ENCODE measurements at regions not wholly inside any gene's neighbourhood (a gene's known extent, or its start where the extent isn't known, plus 50 kb on each side); places are given as distances from the start of the nearest gene placed in this dataset.

GRCh38 chr3:95468331-95468730 lies 1346.1 kb upstream of the EPHA6 start:
- ATAC-seq (ENCODE audit: insufficient read depth, low read depth) (no peak), DNase-seq (no peak)
- no peak overlapping the region for H2AFZ ChIP-seq (ENCODE audit: low read depth, low read length)
- no peaks in the 10 kb centered on the region for H3K9me3 ChIP-seq (ENCODE audit: insufficient read depth, low read length, severe bottlenecking)
- no peak overlapping the region for H3K4me3 ChIP-seq (ENCODE audit: low read depth in 1 of 2, low read length in 2 of 2)
- TF ChIP-seq CTCF (IDR thresholded peaks at IDR 0.05; ENCODE audit: borderline replicate concordance, extremely low read depth, low read length, poor library complexity, severe bottlenecking) = no peak
- no peak for TF ChIP-seq EZH2 (IDR thresholded peaks at IDR 0.05; ENCODE audit: borderline replicate concordance, low read depth, low read length, severe bottlenecking)
- H3K9ac ChIP-seq (ENCODE audit: low read depth, low read length) = no peak overlapping the region
- no peak overlapping the region for H3K4me2 ChIP-seq (ENCODE audit: insufficient read depth, low read length)
- H3K79me2 ChIP-seq (ENCODE audit: insufficient read depth, low read length) = no peaks in the 10 kb centered on the region
- no peak overlapping the region for H3K27ac ChIP-seq (ENCODE audit: low read length)
- no peaks in the 10 kb centered on the region for H3K27me3 ChIP-seq (ENCODE audit: insufficient read depth, low read length, poor library complexity)
- H3K36me3 ChIP-seq (ENCODE audit: insufficient read depth, low read length) = no peaks in the 10 kb centered on the region
- no peaks in the 10 kb centered on the region for H4K20me1 ChIP-seq (ENCODE audit: insufficient read depth, low read length)
- H3K4me1 ChIP-seq (ENCODE audit: insufficient read depth, low read length) = no peaks in the 10 kb centered on the region

GRCh38 chr3:95474338-95474737 lies 1340.1 kb upstream of the EPHA6 start:
- Histone ChIP-seq H3K27me3 (ENCODE audit: insufficient read depth, low read length, poor library complexity) (no peaks in the 10 kb centered on the region), H3K9ac (ENCODE audit: low read depth, low read length) (no peak overlapping the region), H3K4me3 (ENCODE audit: low read depth in 1 of 2, low read length in 2 of 2) (no peak overlapping the region), H3K4me1 (ENCODE audit: insufficient read depth, low read length) (no peaks in the 10 kb centered on the region), H3K79me2 (ENCODE audit: insufficient read depth, low read length) (no peaks in the 10 kb centered on the region), H2AFZ (ENCODE audit: low read depth, low read length) (no peak overlapping the region), H3K9me3 (ENCODE audit: insufficient read depth, low read length, severe bottlenecking) (no peaks in the 10 kb centered on the region), H3K27ac (ENCODE audit: low read length) (no peak overlapping the region), H3K36me3 (ENCODE audit: insufficient read depth, low read length) (no peaks in the 10 kb centered on the region), H3K4me2 (ENCODE audit: insufficient read depth, low read length) (no peak overlapping the region), H4K20me1 (ENCODE audit: insufficient read depth, low read length) (no peaks in the 10 kb centered on the region)
- no peak for TF ChIP-seq CTCF (IDR thresholded peaks at IDR 0.05; ENCODE audit: borderline replicate concordance, extremely low read depth, low read length, poor library complexity, severe bottlenecking)
- no peak for TF ChIP-seq EZH2 (IDR thresholded peaks at IDR 0.05; ENCODE audit: borderline replicate concordance, low read depth, low read length, severe bottlenecking)
- ATAC-seq (ENCODE audit: insufficient read depth, low read depth) (no peak), DNase-seq (no peak)

GRCh38 chr3:95476534-95476933 lies 1337.9 kb upstream of the EPHA6 start:
- H3K79me2 ChIP-seq (ENCODE audit: insufficient read depth, low read length) = no peaks in the 10 kb centered on the region
- TF ChIP-seq CTCF (IDR thresholded peaks at IDR 0.05; ENCODE audit: borderline replicate concordance, extremely low read depth, low read length, poor library complexity, severe bottlenecking) = no peak
- no peak for TF ChIP-seq EZH2 (IDR thresholded peaks at IDR 0.05; ENCODE audit: borderline replicate concordance, low read depth, low read length, severe bottlenecking)
- H3K27me3 ChIP-seq (ENCODE audit: insufficient read depth, low read length, poor library complexity) = no peaks in the 10 kb centered on the region
- no peak overlapping the region for H3K27ac ChIP-seq (ENCODE audit: low read length)
- no peaks in the 10 kb centered on the region for H4K20me1 ChIP-seq (ENCODE audit: insufficient read depth, low read length)
- H3K36me3 ChIP-seq (ENCODE audit: insufficient read depth, low read length) = no peaks in the 10 kb centered on the region
- H3K9ac ChIP-seq (ENCODE audit: low read depth, low read length) = no peak overlapping the region
- no peaks in the 10 kb centered on the region for H3K4me1 ChIP-seq (ENCODE audit: insufficient read depth, low read length)
- ATAC-seq (ENCODE audit: insufficient read depth, low read depth) (no peak), DNase-seq (no peak)
- H3K4me2 ChIP-seq (ENCODE audit: insufficient read depth, low read length) = no peak overlapping the region
- H2AFZ ChIP-seq (ENCODE audit: low read depth, low read length) = no peak overlapping the region
- H3K9me3 ChIP-seq (ENCODE audit: insufficient read depth, low read length, severe bottlenecking) = no peaks in the 10 kb centered on the region
- H3K4me3 ChIP-seq (ENCODE audit: low read depth in 1 of 2, low read length in 2 of 2) = no peak overlapping the region

- Histone ChIP-seq H3K36me3 (ENCODE audit: insufficient read depth, low read length) (no peaks in the 10 kb centered on the region), H3K27ac (ENCODE audit: low read length) (no peak overlapping the region), H3K9ac (ENCODE audit: low read depth, low read length) (no peak overlapping the region), H4K20me1 (ENCODE audit: insufficient read depth, low read length) (no peaks in the 10 kb centered on the region), H3K4me1 (ENCODE audit: insufficient read depth, low read length) (no peaks in the 10 kb centered on the region), H2AFZ (ENCODE audit: low read depth, low read length) (no peak overlapping the region), H3K9me3 (ENCODE audit: insufficient read depth, low read length, severe bottlenecking) (no peaks in the 10 kb centered on the region), H3K27me3 (ENCODE audit: insufficient read depth, low read length, poor library complexity) (no peaks in the 10 kb centered on the region), H3K79me2 (ENCODE audit: insufficient read depth, low read length) (no peaks in the 10 kb centered on the region), H3K4me2 (ENCODE audit: insufficient read depth, low read length) (no peak overlapping the region), H3K4me3 (ENCODE audit: low read depth in 1 of 2, low read length in 2 of 2) (no peak overlapping the region)
- no peak for TF ChIP-seq EZH2 (IDR thresholded peaks at IDR 0.05; ENCODE audit: borderline replicate concordance, low read depth, low read length, severe bottlenecking)
- TF ChIP-seq CTCF (IDR thresholded peaks at IDR 0.05; ENCODE audit: borderline replicate concordance, extremely low read depth, low read length, poor library complexity, severe bottlenecking) = no peak
- ATAC-seq (ENCODE audit: insufficient read depth, low read depth) (no peak), DNase-seq (no peak)
Measured at GRCh38 chr3:95506174-95506573, 1308.2 kb upstream of the EPHA6 start.

Data from DND-41 (cell line).